ENCODE measurements at regions not wholly inside any gene's neighbourhood (a gene's known extent, or its start where the extent isn't known, plus 50 kb on each side); places are given as distances from the start of the nearest gene placed in this dataset.
"Not testable (repeated sequence)": the region's sequence is repeated elsewhere in the genome, so short reads cannot be mapped to it uniquely, and the experiment has no call there.

DNA sequence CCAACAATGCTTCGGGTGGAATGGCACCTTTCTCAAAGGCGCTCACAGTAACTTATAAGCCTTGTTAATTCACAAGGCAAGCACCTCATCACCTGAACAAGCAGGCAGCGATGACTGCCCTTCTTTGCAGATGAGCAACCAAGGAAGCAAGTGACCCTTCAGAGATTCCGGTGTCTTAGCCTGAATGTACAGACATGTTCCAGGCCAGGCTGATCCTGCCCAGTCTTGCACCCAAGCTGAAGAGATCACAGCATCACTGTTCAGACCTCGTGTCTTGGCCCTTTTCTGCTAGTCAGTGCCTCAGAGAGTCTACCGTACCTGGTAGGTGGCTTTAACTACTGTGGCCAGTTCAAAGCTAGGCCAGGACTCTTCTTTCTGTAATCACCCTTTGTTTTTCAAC lies 94.7 kb upstream of the ERCC6L2 start:
- no peak for ATAC-seq
- Histone ChIP-seq H3K9me3 (no peaks in the 10 kb centered on the region), H3K36me3 (no peaks in the 10 kb centered on the region), H3K27me3 (no peaks in the 10 kb centered on the region), H3K27ac (no peak overlapping the region), H3K4me1 (no peaks in the 10 kb centered on the region), H3K4me3 (no peak overlapping the region)
- no peak for TF ChIP-seq CTCF (IDR thresholded peaks at IDR 0.05)
- DNase-seq: no peak
- intact Hi-C loops (cut with DNase I): no loop called here

- no peaks in the 10 kb centered on the region for H3K27me3 ChIP-seq
- ATAC-seq (no peak), DNase-seq (no peak)
- no peak for TF ChIP-seq CTCF (IDR thresholded peaks at IDR 0.05)
- no peaks in the 10 kb centered on the region for H3K9me3 ChIP-seq
- no peaks in the 10 kb centered on the region for H3K36me3 ChIP-seq
- no peaks in the 10 kb centered on the region for H3K4me1 ChIP-seq
- intact Hi-C loops (cut with DNase I): no loop called here
- no peak overlapping the region for H3K4me3 ChIP-seq
- no peak overlapping the region for H3K27ac ChIP-seq
These were observed 95.4 kb upstream of the ERCC6L2 start for GRCh38 chr9:95780121-95780520.

DNA sequence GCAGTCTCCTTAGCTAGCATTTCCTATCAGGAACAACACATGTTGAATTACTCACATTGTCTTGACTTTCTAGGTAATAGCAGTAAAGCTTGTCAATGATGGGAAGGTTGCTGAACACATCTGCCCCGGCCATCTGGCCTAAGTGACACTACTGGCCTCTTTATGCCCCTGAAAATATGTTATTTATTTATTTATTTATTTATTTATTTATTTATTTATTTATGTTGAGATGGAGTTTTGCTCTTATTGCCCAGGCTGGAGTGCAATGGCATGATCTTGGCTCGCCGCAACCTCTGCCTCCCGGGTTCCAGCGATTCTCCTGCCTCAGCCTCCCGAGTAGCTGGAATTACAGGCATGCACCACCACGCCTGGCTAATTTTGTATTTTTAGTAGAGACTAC lies 95.9 kb upstream of the ERCC6L2 start:
- H3K4me3 ChIP-seq; ATAC-seq; H3K27ac ChIP-seq; H3K4me1 ChIP-seq; H3K9me3 ChIP-seq; H3K36me3 ChIP-seq; intact Hi-C loops (cut with DNase I); H3K27me3 ChIP-seq; DNase-seq: not testable (repeated sequence)

DNA sequence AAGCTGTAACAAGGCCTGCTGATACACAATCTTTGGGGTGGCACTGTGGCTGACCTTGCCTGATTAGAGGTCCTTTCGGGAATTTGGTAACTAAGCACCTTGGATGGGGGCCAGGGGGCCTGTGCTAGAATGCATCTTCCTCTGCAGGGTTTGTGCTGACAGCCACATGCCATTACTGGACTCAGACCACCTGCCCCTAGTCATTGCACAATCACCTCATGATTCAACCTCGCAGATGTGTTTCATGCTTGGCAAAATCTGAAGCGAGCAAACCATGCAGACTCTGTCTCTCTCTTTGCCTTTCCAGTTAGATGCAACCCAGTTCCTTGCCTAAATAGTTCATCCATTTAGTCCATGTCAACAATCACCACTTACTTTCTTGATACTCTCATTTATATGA lies 96.5 kb upstream of the ERCC6L2 start:
- H3K4me1 ChIP-seq: no peaks in the 10 kb centered on the region
- no peak overlapping the region for H3K4me3 ChIP-seq
- no peaks in the 10 kb centered on the region for H3K36me3 ChIP-seq
- H3K9me3 ChIP-seq: no peaks in the 10 kb centered on the region
- no peak overlapping the region for H3K27ac ChIP-seq
- DNase-seq: no peak
- intact Hi-C loops (cut with DNase I): no loop called here
- H3K27me3 ChIP-seq: no peaks in the 10 kb centered on the region
- peak; percentile 49 for ATAC-seq
- no peak for TF ChIP-seq CTCF (IDR thresholded peaks at IDR 0.05)

GRCh38 chr9:95777136-95777535 lies 98.4 kb upstream of the ERCC6L2 start:
- intact Hi-C loops (cut with DNase I): no loop called here
- TF ChIP-seq CTCF (IDR thresholded peaks at IDR 0.05): no peak
- DNase-seq (no peak), ATAC-seq (peak; percentile 26)
- H3K27ac ChIP-seq: no peak overlapping the region
- peaks cover 0 to 12% of the 10 kb centered on the region in 2 donors for H3K27me3 ChIP-seq
- no peak overlapping the region for H3K4me3 ChIP-seq
- H3K36me3 ChIP-seq: no peaks in the 10 kb centered on the region
- peaks cover 0 to 5% of the 10 kb centered on the region in 2 donors for H3K4me1 ChIP-seq
- H3K9me3 ChIP-seq: no peaks in the 10 kb centered on the region

DNA sequence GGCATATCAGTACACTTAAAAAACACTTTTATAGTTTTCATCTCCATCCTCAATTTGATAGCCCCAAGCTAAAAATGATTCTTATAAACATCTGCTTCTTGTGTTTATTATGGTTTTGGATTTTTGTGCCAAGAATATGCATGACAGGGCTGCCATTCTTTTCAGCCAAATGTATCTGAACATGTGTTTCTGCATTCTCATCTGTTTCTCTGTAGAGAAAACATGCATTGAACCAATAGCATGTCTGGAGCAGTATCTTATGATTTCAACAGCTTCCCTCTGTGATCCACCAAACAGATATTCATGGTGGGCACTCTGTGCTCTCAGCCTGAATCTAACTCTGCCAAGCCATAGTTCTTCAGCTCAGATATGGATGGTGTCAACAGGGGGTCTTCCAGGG lies 99.3 kb upstream of the ERCC6L2 start:
- ATAC-seq (no peak), DNase-seq (no peak)
- intact Hi-C loops (cut with DNase I): no loop called here
- peaks cover 3 to 8% of the 10 kb centered on the region in 2 donors for H3K4me1 ChIP-seq
- H3K4me3 ChIP-seq: no peak overlapping the region
- H3K36me3 ChIP-seq: no peaks in the 10 kb centered on the region
- no peak for TF ChIP-seq CTCF (IDR thresholded peaks at IDR 0.05)
- no peaks in the 10 kb centered on the region for H3K9me3 ChIP-seq
- no peak overlapping the region for H3K27ac ChIP-seq
- H3K27me3 ChIP-seq: peaks cover 0 to 21% of the 10 kb centered on the region in 2 donors
